NCI-H510A (cell line): ENCODE measurements at regions not wholly inside any gene's neighbourhood (a gene's known extent, or its start where the extent isn't known, plus 50 kb on each side); places are given as distances from the start of the nearest gene placed in this dataset.

Source experiments
- DNase-seq: peaks from one replicate; lab custom pipeline; 2025; lab: John Stamatoyannopoulos, UW

DNA sequence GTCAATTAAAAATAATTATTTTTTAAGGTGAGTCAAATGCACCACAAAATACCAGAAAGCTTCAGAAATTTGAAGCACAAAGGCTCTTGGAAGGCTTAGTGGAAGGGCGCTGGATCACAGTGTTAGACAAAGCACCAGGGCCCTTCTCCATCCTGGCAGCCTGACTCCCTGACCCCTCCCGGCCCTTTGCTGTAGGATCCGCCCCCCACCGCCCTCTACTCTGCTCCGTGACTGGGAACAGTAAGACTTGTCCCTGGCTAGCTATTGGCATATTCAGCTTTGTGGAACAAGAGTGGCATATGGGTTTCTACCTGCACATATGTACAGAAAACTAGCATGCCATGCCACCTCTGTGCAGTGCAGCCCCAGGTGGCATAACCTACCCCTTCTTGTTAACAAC, 222.1 kb downstream of the SYK start:
- DNase-seq: no peak

DNA sequence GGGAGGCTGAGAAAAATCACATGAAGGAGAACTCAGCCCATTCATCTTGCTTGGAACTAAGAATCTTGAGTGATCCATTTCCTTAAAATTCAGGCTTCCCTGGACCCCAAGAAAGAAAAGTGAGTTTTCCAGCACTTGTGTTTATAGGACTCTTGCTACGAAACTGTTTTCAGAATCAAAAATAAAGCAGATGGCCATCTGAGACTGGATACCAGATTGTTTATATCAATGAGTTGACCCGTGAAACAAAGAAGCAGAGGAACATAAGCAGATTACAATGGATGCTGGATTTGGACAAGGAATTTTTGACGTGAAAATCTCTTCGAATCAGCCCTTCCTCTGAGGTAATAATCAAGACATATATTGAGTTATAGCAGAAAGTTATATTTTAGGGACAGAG, 223.2 kb downstream of the SYK start:
- DNase-seq: no peak

DNA sequence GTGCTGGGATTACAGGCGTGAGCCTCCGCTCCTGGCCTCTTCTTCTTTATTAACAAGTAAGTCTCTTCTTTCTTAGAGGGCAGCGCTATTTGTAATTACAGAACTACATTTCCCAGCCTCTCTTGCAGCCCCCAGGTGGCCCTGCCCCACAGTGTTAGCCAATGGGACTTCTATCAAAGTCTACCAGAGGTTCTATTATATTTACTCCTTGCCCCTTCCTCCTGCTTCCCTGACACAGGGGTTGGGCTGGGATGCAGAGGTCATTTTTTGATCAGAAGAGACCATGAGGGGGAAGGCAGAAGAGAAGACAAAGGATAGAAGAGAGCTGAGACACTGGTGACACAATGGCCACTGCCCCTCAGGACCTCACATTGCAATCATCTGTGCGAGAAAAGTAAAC, 224.2 kb downstream of the SYK start:
- DNase-seq: no peak

DNA sequence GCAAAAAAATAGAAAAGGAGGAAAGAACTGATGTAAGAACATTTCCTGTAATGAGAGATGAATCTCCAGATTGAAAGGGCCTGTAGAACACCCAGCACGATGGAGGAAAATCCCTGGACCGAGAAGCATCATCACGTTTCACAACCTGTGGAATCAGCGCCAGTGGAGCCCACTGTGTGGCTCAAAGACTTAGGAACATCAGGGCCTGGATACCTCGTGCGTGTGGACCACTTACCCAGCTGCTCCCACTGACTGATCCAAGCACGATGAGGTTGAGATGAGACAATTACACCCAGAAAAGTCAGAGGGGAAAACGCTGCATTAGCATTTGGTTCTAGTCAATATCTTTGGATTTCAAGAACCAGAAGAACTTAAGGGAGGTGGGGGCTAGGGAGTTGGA, 224.6 kb downstream of the SYK start:
- DNase-seq: no peak

DNA sequence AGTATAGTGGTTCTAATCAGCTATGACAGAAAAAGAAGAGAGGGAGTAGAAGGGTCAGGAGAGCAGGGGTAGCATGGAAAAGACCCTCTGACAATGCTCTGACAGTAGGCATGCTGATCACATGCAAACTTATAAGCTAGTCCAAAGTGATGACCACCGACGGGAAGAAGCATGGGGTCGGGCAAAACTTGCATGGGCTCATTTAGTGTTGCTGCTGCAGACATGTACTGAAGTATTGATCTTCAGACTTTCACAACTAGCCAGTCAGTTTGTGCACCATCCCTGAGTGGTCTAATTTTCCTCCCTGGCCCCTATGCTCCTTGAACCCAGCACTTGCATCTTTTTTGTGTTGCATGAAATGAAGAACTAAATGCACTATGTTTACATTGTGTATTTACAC, 225.4 kb downstream of the SYK start:
- no peak for DNase-seq

DNA sequence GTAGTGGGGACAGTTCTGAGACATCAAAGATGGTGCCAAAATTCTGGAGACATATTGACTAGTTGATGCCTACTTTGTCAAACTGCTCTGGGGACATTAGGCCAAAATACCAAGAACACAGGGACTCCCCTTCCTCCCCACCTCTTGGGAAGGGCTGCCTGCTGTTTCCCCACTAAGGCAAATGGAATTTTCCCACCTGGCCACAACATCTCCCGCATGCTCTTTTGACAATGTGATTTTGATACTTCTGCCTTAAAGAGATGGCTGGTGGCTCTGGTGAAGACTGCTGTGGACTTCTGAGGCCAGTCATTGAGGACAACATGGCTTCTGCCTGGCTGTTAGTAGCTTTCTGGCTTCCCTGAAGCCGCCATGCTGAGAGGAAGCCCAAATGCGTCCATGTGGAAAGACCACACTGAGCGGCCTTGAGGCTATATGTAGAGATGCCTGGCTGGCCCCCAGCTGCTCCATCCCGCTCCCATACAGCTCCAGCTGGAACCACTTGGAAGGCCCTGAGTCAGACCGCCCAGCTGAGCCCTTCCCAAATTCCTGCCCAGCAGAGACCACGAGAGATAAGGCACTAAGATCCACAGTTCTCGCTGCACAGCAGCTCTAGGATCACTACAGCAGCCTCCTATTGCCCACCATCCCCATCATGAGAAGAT, 226.7 kb downstream of the SYK start:
- DNase-seq: no peak

DNA sequence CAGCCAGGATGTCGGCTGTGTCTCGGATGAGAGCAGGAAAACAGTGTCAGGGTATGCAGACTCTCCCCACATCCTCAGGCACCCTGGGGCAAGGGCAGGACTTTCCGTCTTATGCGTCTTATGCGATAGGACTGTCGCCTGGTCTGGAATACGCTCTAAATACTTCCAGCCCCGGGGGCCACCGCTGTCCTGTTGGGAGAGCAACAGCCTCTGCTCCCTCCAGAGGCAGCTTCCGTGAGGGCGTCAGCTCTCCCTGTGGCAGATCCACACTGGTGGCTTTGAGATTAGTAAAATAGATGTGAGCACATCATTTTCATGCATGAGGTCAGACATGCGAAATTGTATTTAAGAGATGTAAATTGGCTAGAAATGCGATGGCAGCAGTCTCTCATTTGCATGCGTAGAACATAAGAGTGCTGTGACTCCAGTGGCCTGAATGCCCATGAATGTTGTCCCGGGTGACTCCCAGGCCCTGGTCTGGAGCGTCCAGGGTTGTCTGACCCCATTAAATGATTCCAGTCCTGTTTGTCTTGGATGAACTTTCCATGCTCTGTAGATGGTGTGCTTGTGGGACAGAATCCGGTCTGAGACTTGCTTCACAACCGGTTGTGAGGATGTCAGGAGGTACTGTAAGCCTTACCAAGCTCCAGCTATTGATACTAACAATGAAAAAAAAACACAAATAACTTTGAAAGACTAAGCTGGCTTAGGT, 228.2 kb downstream of the SYK start:
- DNase-seq: no peak

DNA sequence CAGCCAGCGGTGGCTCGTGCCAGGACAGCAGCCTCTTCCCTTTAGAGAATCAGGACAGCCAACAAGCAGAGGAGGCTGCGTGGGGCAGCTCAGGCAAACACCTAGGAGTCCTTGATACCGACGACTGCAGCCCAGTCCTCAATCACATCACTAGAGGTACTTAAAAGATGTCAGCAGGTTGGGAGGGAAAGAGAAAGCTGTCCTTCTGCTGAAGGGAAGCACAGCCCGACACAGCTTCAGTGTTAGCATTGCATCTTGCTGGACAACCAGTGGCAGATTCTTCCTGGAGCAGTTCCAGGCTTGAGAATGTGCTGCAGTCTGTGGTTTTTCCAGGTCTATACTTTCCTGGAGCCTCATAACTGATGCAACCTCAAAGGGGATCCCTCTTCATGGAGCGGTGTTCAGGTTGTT, 230.5 kb downstream of the SYK start:
- no peak for DNase-seq

DNA sequence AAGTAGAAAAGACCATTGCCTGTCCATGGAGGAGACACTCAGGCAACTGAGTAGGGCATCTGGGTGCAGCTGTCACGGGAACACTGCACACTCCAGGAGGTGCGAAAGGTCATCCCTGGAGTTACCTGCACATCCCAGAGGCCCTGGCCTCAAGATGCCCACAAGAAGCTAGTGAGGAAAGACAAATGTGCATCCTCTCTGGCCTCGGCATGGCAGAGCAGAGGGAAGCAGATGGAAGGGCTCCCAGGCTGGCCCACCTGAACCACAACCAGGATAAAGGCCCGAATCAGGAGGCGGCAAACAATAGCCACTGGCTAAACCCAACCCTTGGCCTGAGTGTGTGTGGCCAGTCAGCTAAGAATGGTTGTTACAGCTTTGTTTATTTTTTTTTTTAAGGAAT, 231.7 kb downstream of the SYK start:
- no peak for DNase-seq

DNA sequence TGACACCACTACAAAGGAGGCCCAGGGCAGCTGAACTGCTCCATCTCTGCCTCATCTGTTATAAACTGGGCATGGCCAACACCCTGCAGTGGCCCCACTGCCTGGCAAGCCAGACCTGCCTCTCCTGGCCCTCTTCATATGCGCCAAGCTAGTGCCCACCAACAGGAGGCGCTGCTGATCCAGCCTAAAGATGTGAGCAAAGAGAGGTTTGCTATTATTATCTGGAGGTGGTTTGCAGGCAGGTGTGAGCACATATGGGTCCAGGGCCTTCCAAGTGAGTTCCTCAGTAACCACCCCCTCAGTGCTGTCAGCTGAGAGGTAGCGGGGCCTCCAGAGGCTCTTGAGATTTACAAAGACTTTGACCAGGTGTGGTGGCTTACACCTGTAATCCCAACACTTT, 232.2 kb downstream of the SYK start:
- DNase-seq: no peak

DNA sequence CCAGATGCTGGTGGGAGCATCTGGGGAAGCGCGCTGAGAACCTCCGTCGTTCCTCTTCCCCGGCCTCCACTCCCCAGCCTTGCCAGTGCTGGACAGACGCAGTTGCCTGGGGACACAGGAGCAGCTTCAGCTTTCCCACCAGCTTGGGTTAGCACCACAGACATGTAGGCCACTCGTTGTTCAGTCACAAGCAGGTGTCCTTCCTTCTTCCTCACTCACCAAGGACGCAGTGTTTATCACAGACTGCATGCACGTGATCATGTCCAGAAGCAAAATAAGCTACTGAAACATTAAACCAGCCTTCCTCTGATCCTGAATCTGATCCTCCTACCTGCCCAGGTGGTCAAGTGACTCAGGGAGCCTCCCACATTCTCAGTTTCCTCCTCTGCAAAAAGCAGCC, 232.9 kb downstream of the SYK start:
- peak; percentile 23 for DNase-seq

DNA sequence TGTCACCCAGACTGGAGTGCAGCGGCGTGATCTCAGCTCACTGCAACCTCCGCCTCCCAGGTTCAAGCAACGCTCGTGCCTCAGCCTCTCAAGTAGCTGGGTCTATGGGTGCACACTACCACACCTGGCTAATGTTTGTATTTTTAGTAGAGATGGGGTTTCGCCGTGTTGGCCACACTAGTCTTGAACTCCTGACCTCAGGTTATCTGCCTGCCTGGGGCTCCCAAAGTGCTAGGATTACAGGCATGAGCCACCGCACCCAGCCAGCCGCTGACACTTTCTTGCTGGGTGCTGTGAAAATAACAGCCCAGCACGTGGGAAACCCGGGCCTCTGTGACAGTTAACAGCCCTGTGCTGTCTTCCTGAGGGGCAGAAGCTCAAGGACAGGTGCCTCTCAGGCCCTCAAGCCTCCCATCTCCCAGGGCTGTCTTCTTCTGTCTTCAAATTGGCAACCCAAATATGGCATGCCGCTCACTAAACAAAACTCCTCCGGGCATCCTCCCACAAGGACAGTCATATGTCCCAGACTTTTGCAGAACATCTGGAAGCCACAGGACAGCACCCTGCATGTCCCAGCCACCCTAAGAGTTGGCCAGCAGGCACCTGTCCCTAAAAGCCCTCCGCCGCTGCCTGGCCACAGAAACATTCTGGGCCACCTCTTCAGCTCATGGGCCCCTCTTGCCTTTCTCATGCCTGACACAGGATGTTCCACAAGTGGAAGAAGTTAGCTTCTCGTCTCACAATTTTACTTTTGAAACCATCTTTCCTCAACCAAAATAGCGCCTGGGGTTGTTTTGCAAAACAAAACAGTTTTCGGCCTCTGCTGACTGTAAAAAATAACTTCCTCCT, 233.6 kb downstream of the SYK start:
- no peak for DNase-seq

DNA sequence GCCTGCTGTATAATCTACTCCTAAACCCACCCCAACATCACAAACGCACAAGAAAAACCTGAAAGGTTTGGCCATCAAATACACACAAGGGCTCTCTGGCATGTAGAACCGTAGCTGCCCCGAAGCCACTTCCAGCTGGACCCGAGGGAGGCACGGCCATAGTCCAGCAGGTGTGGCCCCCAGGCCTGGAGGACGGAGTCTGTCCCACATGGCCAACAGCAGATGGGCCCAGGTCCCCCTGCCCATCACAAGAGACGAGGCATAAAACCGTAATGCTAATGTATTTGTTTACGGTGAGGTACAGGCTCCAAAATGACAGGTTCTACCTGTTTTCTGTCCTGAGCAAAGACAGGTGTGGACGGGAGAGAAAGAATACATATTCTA, 234.2 kb downstream of the SYK start:
- DNase-seq: no peak

DNA sequence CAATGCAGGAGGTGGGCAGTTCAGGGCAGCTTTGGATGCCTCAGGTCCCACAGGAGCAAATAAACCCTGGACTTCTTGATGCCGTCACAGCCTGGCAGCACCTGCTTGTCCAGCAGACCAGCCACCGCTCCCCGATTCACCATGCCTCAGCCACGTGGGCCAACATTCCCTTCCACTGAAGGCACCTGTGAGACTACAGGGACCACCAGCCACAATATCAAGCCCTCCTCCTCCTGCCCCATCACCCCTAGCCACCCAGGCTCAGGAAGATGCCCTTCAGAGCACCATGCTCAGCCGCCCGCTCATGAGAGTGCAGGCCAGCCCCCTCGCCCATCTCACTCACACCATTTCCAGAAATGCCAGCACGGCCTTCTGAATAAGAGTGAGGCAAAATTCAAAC, 234.7 kb downstream of the SYK start:
- no peak for DNase-seq

DNA sequence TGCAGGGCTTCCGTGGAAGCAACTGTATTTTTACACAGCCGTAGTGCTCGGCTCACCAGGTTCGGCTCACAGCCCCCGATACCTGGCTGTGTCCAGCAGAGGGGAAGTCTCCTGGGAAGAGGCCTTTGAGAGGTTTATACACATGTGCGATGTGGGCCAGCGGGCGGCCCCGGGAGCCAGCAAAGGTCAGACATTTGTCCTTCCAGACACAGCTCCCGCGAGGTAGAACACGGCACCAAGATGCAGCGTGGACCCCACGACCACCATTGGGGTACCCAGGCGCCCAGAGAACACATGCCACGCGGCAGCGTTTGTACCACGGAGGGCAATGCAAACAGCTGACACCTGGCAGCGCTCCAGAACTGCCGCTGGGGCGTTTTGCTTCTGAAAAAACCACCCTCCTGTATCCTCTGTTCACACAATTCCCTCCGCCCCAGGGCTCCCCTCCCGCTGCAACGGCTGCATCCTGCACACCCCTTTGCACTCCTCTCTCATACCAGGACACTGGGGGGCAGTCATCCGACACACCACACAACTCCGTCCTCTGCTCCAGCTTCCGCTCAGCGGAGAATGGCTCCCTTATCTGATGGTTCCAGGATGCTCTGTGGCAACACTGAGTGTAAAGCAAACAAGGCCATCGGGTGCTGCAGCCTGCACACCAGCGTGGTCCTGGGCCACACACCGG, 235.3 kb downstream of the SYK start:
- DNase-seq: peak; percentile 64

DNA sequence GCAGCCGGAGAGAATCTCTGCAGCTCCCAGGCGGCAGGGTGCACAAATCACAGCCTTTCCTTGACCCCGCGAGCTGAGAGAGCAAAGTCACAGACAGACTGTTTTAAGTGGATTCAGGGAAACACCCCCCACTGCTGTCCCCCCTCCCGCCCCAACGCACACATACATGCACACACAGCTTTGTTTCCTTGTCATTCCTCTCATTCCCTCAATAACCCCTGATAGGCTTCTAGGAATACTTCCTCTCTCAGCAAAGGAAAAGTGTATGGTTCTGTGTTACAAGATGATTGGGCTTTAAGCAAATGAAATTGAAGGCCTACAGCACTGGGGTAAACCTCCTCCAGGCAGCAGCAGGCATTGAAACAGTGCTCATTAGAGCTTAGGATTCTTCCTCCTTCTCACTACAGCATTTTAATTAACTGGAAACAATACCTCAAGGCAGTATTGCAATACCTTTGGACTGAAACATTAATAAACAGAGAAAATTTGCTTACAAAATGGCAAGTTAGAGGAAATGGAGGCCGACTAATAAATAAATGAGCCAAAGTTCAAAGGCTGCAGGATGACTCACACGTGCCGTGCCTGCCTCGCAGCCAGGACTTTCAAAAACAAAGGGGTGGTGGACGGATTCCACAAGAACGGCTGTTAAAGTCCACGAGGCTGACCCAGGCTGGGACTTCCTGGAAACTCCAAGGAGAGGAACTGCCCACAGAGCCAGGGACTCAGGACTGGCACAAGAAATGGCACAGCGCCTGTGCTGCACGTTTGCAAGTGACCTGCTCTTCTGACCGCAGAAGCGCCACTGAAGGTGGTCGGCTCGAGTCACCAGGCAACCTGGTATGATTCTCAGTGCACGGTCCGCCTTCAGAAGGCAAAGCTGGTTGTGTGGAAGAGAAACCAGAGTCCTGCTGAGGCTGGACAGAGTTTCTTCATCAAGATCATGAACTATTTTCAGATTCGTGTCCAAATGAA, 236.2 kb downstream of the SYK start:
- DNase-seq: no peak

DNA sequence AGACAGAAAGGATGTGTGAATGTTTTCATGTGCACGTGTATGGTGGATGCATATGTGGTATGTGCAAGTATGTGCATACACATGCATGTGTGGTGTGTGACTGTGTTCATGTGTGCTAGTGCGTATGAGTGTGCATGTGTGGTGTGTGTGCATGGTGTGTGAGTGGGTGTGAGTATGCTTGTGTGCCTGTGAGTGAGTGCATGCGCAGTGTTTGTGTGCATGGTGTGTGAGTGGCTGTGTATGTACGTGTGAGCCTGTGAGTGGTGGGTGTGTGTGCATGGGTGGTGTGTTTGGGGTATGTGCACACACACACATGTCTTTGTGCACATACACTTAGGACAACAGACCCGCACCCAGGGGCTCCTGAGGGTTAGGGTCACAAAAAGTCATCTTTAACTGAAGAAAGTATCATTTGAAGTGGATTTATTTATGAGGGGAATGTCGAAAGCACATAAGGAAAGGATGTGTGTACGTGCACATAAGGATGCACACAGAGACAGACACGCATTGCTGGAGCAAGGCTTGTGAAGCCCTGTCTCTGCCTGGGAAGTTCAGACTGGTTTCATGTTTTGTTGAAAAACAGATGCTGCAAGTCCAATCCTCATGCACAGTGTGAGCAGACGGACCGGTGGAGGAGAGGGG, 237.0 kb downstream of the SYK start:
- DNase-seq: no peak

DNA sequence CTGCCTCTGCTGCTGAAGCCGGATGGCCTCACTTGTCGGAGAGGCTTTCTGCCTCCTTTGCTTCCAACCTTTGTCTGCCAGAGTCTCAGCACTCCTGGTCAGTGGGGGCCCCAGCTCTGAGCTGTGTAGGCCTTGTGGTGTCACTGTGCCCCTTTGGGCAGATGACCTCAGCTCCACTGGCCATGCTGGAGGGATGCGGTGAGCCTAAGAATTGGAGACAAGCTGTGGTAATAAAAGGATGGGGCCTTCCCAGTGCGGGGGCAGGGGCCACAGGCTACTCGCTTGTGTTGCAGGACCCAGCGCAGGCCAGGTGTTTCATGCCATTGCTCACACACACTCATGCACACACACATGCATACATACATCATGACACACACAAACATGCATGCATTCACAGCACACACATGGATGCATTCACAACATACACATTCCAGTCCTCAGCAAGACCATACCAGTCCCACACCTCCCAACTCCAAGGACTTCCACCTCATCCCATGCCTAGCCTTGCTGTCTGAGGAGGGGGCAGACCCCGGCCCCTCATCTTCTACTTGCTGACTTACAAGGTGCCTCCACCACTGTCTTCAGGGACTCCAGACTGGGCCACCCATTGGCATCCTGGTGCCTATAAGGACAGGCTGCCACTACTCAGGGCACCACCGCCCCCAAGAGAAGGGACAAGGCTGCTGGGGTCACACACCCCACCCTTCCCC, 237.7 kb downstream of the SYK start:
- DNase-seq: no peak

DNA sequence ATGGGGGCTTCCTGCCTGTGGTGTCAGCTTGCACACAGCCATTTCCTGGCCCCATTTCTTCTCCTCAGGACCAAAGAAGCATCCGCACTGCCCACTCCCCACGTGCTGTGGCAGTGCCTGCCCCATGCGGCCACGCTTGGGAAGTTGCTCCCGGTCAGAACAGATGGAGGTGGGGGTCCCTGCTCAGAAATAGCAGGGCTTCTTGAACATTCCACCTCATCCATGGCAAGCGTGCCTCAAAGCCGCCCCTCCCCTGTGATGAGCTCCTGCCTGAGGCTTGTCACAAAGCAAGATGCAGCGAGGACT, 238.2 kb downstream of the SYK start:
- no peak for DNase-seq
